Activated T-cell treated with anti-CD3 and anti-CD28 coated beads, Interleukin-2, amount 50 U/mL, for 24 hours (primary cell): ENCODE measurements at regions not wholly inside any gene's neighbourhood (a gene's known extent, or its start where the extent isn't known, plus 50 kb on each side); places are given as distances from the start of the nearest gene placed in this dataset.
A peak's percentile ranks its signal among the peaks of the same experiment; 100 is the strongest.

Experiments
- DNase-seq: peaks from one replicate; pipeline ENCODE4 v3.0.0-alpha.2; 2020
- H3K27ac Mint-ChIP-seq: 2 replicates; pipeline ENCODE4 v1.8.0; 2020; ENCODE audit warnings: mild to moderate bottlenecking, mixed read lengths
- H3K27me3 Mint-ChIP-seq: 2 replicates; pipeline ENCODE4 v1.8.0; 2020; ENCODE audit warnings: mixed read lengths
- H3K36me3 Mint-ChIP-seq: 2 replicates; pipeline ENCODE4 v1.8.0; 2020; ENCODE audit warnings: low read depth, mixed read lengths
- H3K4me1 Mint-ChIP-seq: 2 replicates; pipeline ENCODE4 v1.8.0; 2020; ENCODE audit warnings: low read depth, mixed read lengths
- H3K4me3 Mint-ChIP-seq: 2 replicates; pipeline ENCODE4 v1.8.0; 2020; ENCODE audit warnings: mild to moderate bottlenecking, moderate library complexity, mixed read lengths
- H3K9me3 Mint-ChIP-seq: 2 replicates; pipeline ENCODE4 v1.8.0; 2020; ENCODE audit warnings: mixed read lengths

GRCh38 chr3:18843188-18843587 lies 305.1 kb upstream of the KCNH8 start:
- Mint-ChIP-seq H3K4me3 (no peak overlapping the region), H3K27me3 (no peaks in the 10 kb centered on the region), H3K36me3 (no peaks in the 10 kb centered on the region), H3K9me3 (no peaks in the 10 kb centered on the region), H3K4me1 (peaks cover 23% of the 10 kb centered on the region), H3K27ac (no peak overlapping the region)
- no peak for DNase-seq

GRCh38 chr3:18841422-18842343 lies 306.6 kb upstream of the KCNH8 start:
- H3K36me3 Mint-ChIP-seq = no peaks in the 10 kb centered on the region
- no peak for DNase-seq
- H3K4me1 Mint-ChIP-seq = peaks cover 24% of the 10 kb centered on the region

GRCh38 chr3:18840535-18841137 lies 307.7 kb upstream of the KCNH8 start:
- H3K4me1 Mint-ChIP-seq = peaks cover 31% of the 10 kb centered on the region
- H3K27me3 Mint-ChIP-seq = no peaks in the 10 kb centered on the region
- no peak overlapping the region for H3K4me3 Mint-ChIP-seq
- H3K27ac Mint-ChIP-seq = no peak overlapping the region
- H3K9me3 Mint-ChIP-seq = no peaks in the 10 kb centered on the region
- no peaks in the 10 kb centered on the region for H3K36me3 Mint-ChIP-seq
- DNase-seq = no peak

More at GRCh38 chr3:18841422-18842343, 306.6 kb upstream of the KCNH8 start:
- no peak overlapping the region for H3K27ac Mint-ChIP-seq
- no peaks in the 10 kb centered on the region for H3K27me3 Mint-ChIP-seq
- H3K9me3 Mint-ChIP-seq = no peaks in the 10 kb centered on the region
- H3K4me3 Mint-ChIP-seq = no peak overlapping the region

- Mint-ChIP-seq H3K9me3 (no peaks in the 10 kb centered on the region), H3K4me1 (peaks cover 20% of the 10 kb centered on the region), H3K36me3 (no peaks in the 10 kb centered on the region), H3K4me3 (no peak overlapping the region), H3K27ac (no peak overlapping the region), H3K27me3 (no peaks in the 10 kb centered on the region)
- DNase-seq = no peak
Measured at GRCh38 chr3:18838758-18839157, 309.6 kb upstream of the KCNH8 start.

- Mint-ChIP-seq H3K4me1 (peaks cover 22% of the 10 kb centered on the region), H3K36me3 (no peaks in the 10 kb centered on the region), H3K4me3 (no peak overlapping the region), H3K27ac (no peak overlapping the region), H3K27me3 (no peaks in the 10 kb centered on the region), H3K9me3 (no peaks in the 10 kb centered on the region)
- no peak for DNase-seq
Measured at GRCh38 chr3:18837137-18837755, 311.1 kb upstream of the KCNH8 start.

- Mint-ChIP-seq H3K4me3 (no peak overlapping the region), H3K4me1 (peaks cover 34% of the 10 kb centered on the region), H3K27me3 (no peaks in the 10 kb centered on the region), H3K9me3 (no peaks in the 10 kb centered on the region), H3K36me3 (no peaks in the 10 kb centered on the region), H3K27ac (no peak overlapping the region)
- no peak for DNase-seq
Measured at GRCh38 chr3:18835021-18835420, 313.3 kb upstream of the KCNH8 start.

- Mint-ChIP-seq H3K9me3 (no peaks in the 10 kb centered on the region), H3K4me3 (no peak overlapping the region), H3K36me3 (no peaks in the 10 kb centered on the region), H3K27me3 (no peaks in the 10 kb centered on the region), H3K4me1 (peaks cover 30% of the 10 kb centered on the region), H3K27ac (no peak overlapping the region)
- DNase-seq = no peak
Measured at GRCh38 chr3:18830087-18830486, 318.2 kb upstream of the KCNH8 start.

- no peak overlapping the region for H3K27ac Mint-ChIP-seq
- H3K27me3 Mint-ChIP-seq = no peaks in the 10 kb centered on the region
Measured at GRCh38 chr3:18828637-18829036, 319.7 kb upstream of the KCNH8 start.

GRCh38 chr3:18827664-18828063 lies 320.6 kb upstream of the KCNH8 start:
- Mint-ChIP-seq H3K4me3 (no peak overlapping the region), H3K27ac (no peak overlapping the region), H3K4me1 (peaks cover 29% of the 10 kb centered on the region), H3K27me3 (no peaks in the 10 kb centered on the region), H3K36me3 (no peaks in the 10 kb centered on the region), H3K9me3 (no peaks in the 10 kb centered on the region)
- no peak for DNase-seq

More at GRCh38 chr3:18828637-18829036, 319.7 kb upstream of the KCNH8 start:
- Mint-ChIP-seq H3K9me3 (no peaks in the 10 kb centered on the region), H3K4me1 (peaks cover 30% of the 10 kb centered on the region), H3K36me3 (no peaks in the 10 kb centered on the region), H3K4me3 (no peak overlapping the region)
- no peak for DNase-seq

- no peaks in the 10 kb centered on the region for H3K36me3 Mint-ChIP-seq
- no peak overlapping the region for H3K4me3 Mint-ChIP-seq
- H3K4me1 Mint-ChIP-seq = peaks cover 22% of the 10 kb centered on the region
- no peaks in the 10 kb centered on the region for H3K9me3 Mint-ChIP-seq
- DNase-seq = no peak
- no peaks in the 10 kb centered on the region for H3K27me3 Mint-ChIP-seq
- H3K27ac Mint-ChIP-seq = no peak overlapping the region
Measured at GRCh38 chr3:18825665-18826064, 322.6 kb upstream of the KCNH8 start.

- no peaks in the 10 kb centered on the region for H3K27me3 Mint-ChIP-seq
- no peak for DNase-seq
- peaks cover 25% of the 10 kb centered on the region for H3K4me1 Mint-ChIP-seq
- H3K27ac Mint-ChIP-seq = no peak overlapping the region
- H3K9me3 Mint-ChIP-seq = no peaks in the 10 kb centered on the region
- H3K4me3 Mint-ChIP-seq = no peak overlapping the region
- no peaks in the 10 kb centered on the region for H3K36me3 Mint-ChIP-seq
Measured at GRCh38 chr3:18813300-18813699, 335.0 kb upstream of the KCNH8 start.

GRCh38 chr3:18812316-18812715 lies 336.0 kb upstream of the KCNH8 start:
- DNase-seq = no peak
- Mint-ChIP-seq H3K4me3 (no peak overlapping the region), H3K4me1 (peaks cover 34% of the 10 kb centered on the region), H3K27ac (no peak overlapping the region), H3K9me3 (no peaks in the 10 kb centered on the region), H3K36me3 (no peaks in the 10 kb centered on the region), H3K27me3 (no peaks in the 10 kb centered on the region)

GRCh38 chr3:18810306-18810661 lies 338.0 kb upstream of the KCNH8 start:
- H3K36me3 Mint-ChIP-seq = no peaks in the 10 kb centered on the region
- no peak overlapping the region for H3K4me3 Mint-ChIP-seq
- peak overlapping the region; percentile 88 for H3K27ac Mint-ChIP-seq
- H3K4me1 Mint-ChIP-seq = peaks cover 38% of the 10 kb centered on the region
- no peaks in the 10 kb centered on the region for H3K27me3 Mint-ChIP-seq
- no peaks in the 10 kb centered on the region for H3K9me3 Mint-ChIP-seq
- no peak for DNase-seq

- Mint-ChIP-seq H3K4me3 (no peak overlapping the region), H3K4me1 (peaks cover 38% of the 10 kb centered on the region), H3K27ac (peak overlapping the region; percentile 88), H3K27me3 (no peaks in the 10 kb centered on the region), H3K9me3 (no peaks in the 10 kb centered on the region), H3K36me3 (no peaks in the 10 kb centered on the region)
- no peak for DNase-seq
Measured at GRCh38 chr3:18809640-18810305, 338.5 kb upstream of the KCNH8 start.
